DND-41 (cell line): ENCODE measurements at regions not wholly inside any gene's neighbourhood (a gene's known extent, or its start where the extent isn't known, plus 50 kb on each side); places are given as distances from the start of the nearest gene placed in this dataset.

ENCODE experiments used
- CTCF ChIP-seq: IDR thresholded peaks from 2 replicates; pipeline ENCODE4 v1.5.1; 2012; ENCODE audit warnings: borderline replicate concordance, low read length, moderate library complexity, mild to moderate bottlenecking; ENCODE audit not compliant: poor library complexity, severe bottlenecking; ENCODE audit errors: extremely low read depth
- EZH2 ChIP-seq: IDR thresholded peaks from 3 replicates; pipeline ENCODE4 v1.6.1; 2012; ENCODE audit warnings: borderline replicate concordance, low read depth, mild to moderate bottlenecking, moderate library complexity, low read length, inconsistent platforms; ENCODE audit not compliant: severe bottlenecking

- TF ChIP-seq CTCF, result no peak
- TF ChIP-seq EZH2, result no peak
These were observed 445.1 kb upstream of the RBMS3 start for GRCh38 chr3:28835751-28836150.
